Fibroblast of lung (primary cell): ENCODE measurements at regions not wholly inside any gene's neighbourhood (a gene's known extent, or its start where the extent isn't known, plus 50 kb on each side); places are given as distances from the start of the nearest gene placed in this dataset.

ENCODE experiments used
- DNase-seq, 2 donors: peaks; one replicate each; pipeline versions ENCODE4 v3.0.0 to v3.0.0-alpha.2; 2010; ENCODE audit warnings: low read depth in 2 of 2
- H2AFZ ChIP-seq: 2 replicates; pipeline ENCODE4 v1.5.1; 2012; ENCODE audit warnings: low read length, control low read depth, inconsistent platforms
- H3K27ac ChIP-seq: 2 replicates; pipeline ENCODE4 v1.5.1; 2011; ENCODE audit warnings: low read length, control low read depth; ENCODE audit not compliant: insufficient read depth
- H3K27me3 ChIP-seq: 2 replicates; pipeline ENCODE4 v1.5.1; 2011; ENCODE audit warnings: mild to moderate bottlenecking, low read length; ENCODE audit not compliant: control insufficient read depth, insufficient read depth
- H3K36me3 ChIP-seq: 2 replicates; pipeline ENCODE4 v1.5.1; 2011; ENCODE audit warnings: low read length; ENCODE audit not compliant: control insufficient read depth, insufficient read depth
- H3K4me1 ChIP-seq: 2 replicates; pipeline ENCODE4 v1.5.1; 2011; ENCODE audit warnings: low read length; ENCODE audit not compliant: control insufficient read depth, insufficient read depth; ENCODE audit errors: extremely low read depth
- H3K4me2 ChIP-seq: 2 replicates; pipeline ENCODE4 v1.5.1; 2011; ENCODE audit warnings: low read length, control low read depth; ENCODE audit not compliant: insufficient read depth; ENCODE audit errors: extremely low read depth
- H3K4me3 ChIP-seq, 4 experiments: fragments of 200-600 bp in 1 of 4; sonication (generic) in 1 of 4; replicated peaks in 1 of 4; 2 replicates each; pipeline ENCODE4 v1.5.1; 2011 to 2016; ENCODE audit warnings: low read length in 4 of 4, low read depth in 3 of 4, mild to moderate bottlenecking in 3 of 4, control low read depth in 2 of 4, inconsistent platforms in 1 of 4, mixed read lengths in 1 of 4; ENCODE audit not compliant: insufficient read depth in 1 of 4; ENCODE audit errors: control extremely low read depth in 1 of 4
- H3K79me2 ChIP-seq: 2 replicates; pipeline ENCODE4 v1.5.1; 2012; ENCODE audit warnings: mild to moderate bottlenecking, low read length, inconsistent platforms; ENCODE audit not compliant: control insufficient read depth, insufficient read depth
- H3K9ac ChIP-seq: 2 replicates; pipeline ENCODE4 v1.5.1; 2011; ENCODE audit warnings: mild to moderate bottlenecking, low read length, control low read depth; ENCODE audit not compliant: insufficient read depth
- H3K9me3 ChIP-seq: 2 replicates; pipeline ENCODE4 v1.5.1; 2012; ENCODE audit warnings: low read depth, low read length; ENCODE audit not compliant: control insufficient read depth, insufficient read depth
- H4K20me1 ChIP-seq: 2 replicates; pipeline ENCODE4 v1.5.1; 2011; ENCODE audit warnings: low read length; ENCODE audit not compliant: control insufficient read depth, insufficient read depth; ENCODE audit errors: extremely low read depth
- EZH2 ChIP-seq: IDR thresholded peaks from 2 replicates; pipeline ENCODE4 v1.5.1; 2012; ENCODE audit warnings: low read length, control low read depth, mild to moderate bottlenecking; ENCODE audit errors: missing control alignments
- TF ChIP-seq, protein P1 (sequence below), 2 donors: IDR thresholded peaks in 1 of 2; conservative IDR thresholded peaks in 1 of 2; 1 replicate in 1 of 2; 2 replicates in 1 of 2; pipeline ENCODE4 v1.5.1; 2011 to 2012; ENCODE audit warnings: low read length in 2 of 2, control low read depth in 1 of 2, inconsistent platforms in 1 of 2, low read depth in 1 of 2, mild to moderate bottlenecking in 1 of 2

DNA sequence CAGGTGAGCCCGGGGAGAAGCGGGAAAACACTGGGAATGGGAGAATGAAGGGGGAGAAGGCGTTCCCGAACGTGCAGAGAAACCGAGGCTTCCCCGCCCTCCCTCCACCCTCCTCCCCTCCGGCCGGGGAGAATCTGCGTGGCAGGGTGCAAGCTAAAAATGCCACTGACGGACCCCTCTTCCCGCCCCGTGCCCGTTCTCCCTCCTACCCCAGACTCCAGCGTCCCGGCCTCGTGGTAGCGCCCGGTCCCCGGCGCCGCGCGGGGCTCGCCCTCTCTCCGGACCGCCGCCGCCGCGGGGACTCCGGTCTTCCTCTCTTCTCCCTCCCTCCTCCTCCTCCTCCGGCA is 81.6 kb upstream of the AK4 start:
- TF ChIP-seq, protein P1, sequence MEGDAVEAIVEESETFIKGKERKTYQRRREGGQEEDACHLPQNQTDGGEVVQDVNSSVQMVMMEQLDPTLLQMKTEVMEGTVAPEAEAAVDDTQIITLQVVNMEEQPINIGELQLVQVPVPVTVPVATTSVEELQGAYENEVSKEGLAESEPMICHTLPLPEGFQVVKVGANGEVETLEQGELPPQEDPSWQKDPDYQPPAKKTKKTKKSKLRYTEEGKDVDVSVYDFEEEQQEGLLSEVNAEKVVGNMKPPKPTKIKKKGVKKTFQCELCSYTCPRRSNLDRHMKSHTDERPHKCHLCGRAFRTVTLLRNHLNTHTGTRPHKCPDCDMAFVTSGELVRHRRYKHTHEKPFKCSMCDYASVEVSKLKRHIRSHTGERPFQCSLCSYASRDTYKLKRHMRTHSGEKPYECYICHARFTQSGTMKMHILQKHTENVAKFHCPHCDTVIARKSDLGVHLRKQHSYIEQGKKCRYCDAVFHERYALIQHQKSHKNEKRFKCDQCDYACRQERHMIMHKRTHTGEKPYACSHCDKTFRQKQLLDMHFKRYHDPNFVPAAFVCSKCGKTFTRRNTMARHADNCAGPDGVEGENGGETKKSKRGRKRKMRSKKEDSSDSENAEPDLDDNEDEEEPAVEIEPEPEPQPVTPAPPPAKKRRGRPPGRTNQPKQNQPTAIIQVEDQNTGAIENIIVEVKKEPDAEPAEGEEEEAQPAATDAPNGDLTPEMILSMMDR (conservative IDR thresholded peaks at IDR 0.05 in 1 of 2, IDR thresholded peaks at IDR 0.05 in 1 of 2; ENCODE audit: low read depth in 1 of 2, low read length in 2 of 2), result no peak
- no peak for TF ChIP-seq EZH2
- H3K9ac ChIP-seq, result peak overlapping the region; percentile 85
- H4K20me1 ChIP-seq, result no peaks in the 10 kb centered on the region
- H3K36me3 ChIP-seq, result no peaks in the 10 kb centered on the region
- no peaks in the 10 kb centered on the region for H3K27me3 ChIP-seq
- DNase-seq, result no peak
- H3K4me1 ChIP-seq, result peaks cover 6% of the 10 kb centered on the region
- no peak overlapping the region for H3K27ac ChIP-seq
- peak overlapping the region; percentile 35 to 90 (median 58) for H3K4me3 ChIP-seq
- no peaks in the 10 kb centered on the region for H3K9me3 ChIP-seq
- H2AFZ ChIP-seq, result peak overlapping the region; percentile 49
- no peaks in the 10 kb centered on the region for H3K79me2 ChIP-seq
- H3K4me2 ChIP-seq, result peak overlapping the region; percentile 78

DNA sequence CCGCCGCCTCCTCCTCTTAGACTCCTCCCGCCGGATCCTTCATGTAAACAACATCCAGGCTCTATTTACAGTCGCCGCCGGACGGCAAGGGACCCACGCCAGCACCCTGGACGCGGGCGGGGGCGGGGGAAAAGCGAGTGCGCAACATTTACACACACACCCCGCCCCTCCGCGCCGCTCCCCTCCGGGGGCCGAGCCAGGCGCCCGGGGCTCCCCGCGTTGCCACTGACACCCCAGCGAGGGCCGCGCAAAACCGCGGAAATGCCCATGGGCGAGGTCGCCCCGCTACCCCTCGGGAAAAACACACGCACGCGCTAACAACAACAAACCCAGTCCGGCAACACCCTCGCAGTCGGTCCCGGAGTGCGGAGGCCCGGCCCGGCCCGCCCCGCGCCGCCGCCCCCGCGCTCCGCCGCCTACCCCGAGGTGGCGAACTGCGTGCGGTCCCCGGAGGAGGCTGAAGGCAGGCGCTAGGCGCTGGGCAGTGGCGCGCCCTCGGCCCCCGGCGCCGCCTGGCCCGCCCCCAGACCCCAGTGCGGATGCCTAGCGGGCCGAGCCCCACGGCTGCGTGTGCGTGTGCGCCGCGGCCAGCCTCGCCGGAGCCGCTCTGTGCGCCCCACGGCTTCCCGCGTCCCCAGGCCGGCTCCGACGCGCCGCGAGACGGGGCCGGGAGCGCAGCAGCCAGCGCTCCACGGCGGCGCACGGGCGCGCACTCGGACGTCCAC is 81.1 kb upstream of the AK4 start:
- Histone ChIP-seq H3K4me3 (peak overlapping the region; percentile 35 to 90 (median 58)), H4K20me1 (no peaks in the 10 kb centered on the region), H3K9ac (peak overlapping the region; percentile 85), H3K4me2 (peak overlapping the region; percentile 78), H3K79me2 (no peaks in the 10 kb centered on the region), H3K9me3 (no peaks in the 10 kb centered on the region), H3K36me3 (no peaks in the 10 kb centered on the region), H3K27ac (no peak overlapping the region), H2AFZ (peak overlapping the region; percentile 61), H3K4me1 (peaks cover 6% of the 10 kb centered on the region), H3K27me3 (no peaks in the 10 kb centered on the region)
- TF ChIP-seq, protein P1 (conservative IDR thresholded peaks at IDR 0.05 in 1 of 2, IDR thresholded peaks at IDR 0.05 in 1 of 2; ENCODE audit: low read depth in 1 of 2, low read length in 2 of 2), result no peak
- TF ChIP-seq EZH2, result no peak
- DNase-seq, result peak; percentile 42 to 83

DNA sequence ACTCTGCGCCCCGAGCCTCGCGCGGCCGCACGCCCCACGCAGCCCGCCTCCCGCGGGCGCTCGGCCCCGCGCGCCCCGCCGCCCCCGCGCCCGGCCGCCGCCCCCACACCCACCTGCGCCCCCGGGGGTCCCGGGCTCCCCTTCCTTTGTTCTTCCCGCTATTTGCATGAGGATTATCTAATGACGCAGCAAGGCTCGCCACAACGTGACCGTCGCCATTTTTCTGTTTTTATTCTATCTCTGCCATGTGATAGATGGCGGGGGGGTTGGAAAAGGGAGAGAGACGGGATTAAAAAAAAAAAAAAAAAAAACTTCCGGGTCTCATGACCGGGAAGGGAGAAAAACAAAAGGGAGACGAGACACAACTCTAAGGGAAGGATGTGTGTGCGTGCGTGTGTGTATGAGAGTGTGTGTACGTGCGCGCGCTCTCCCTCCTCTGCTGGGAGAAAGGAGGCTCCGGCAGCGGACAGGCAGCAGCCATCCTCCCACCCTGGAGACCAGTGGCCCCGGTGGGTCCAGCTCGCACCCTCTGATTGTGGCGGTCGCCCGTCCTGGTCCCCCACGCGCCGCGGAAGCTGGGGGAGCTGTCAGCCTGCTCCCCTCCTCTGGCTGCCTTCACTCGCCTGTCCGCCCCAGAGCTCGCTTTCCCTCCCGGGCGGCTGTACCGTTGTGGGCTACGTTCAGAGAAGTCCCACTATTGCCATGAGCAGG is 80.4 kb upstream of the AK4 start:
- Histone ChIP-seq H2AFZ (peak overlapping the region; percentile 90), H3K27me3 (no peaks in the 10 kb centered on the region), H3K36me3 (no peaks in the 10 kb centered on the region), H3K9ac (peak overlapping the region; percentile 85), H3K4me2 (peak overlapping the region; percentile 98), H3K4me1 (peaks cover 6% of the 10 kb centered on the region), H3K27ac (peak overlapping the region; percentile 84), H3K79me2 (no peaks in the 10 kb centered on the region), H3K4me3 (peak overlapping the region; percentile 72 to 90 (median 82)), H4K20me1 (no peaks in the 10 kb centered on the region), H3K9me3 (no peaks in the 10 kb centered on the region)
- DNase-seq, result peak; percentile 58 to 82
- no peak for TF ChIP-seq EZH2
- TF ChIP-seq, protein P1 (conservative IDR thresholded peaks at IDR 0.05 in 1 of 2, IDR thresholded peaks at IDR 0.05 in 1 of 2; ENCODE audit: low read depth in 1 of 2, low read length in 2 of 2), result no peak
